GM23338 (cell line): ENCODE measurements at regions not wholly inside any gene's neighbourhood (a gene's known extent, or its start where the extent isn't known, plus 50 kb on each side); places are given as distances from the start of the nearest gene placed in this dataset.

Experiments used
- ATAC-seq: fragments of 200-7000 bp; cut with Tn5 transposase; 3 replicates; pipeline ENCODE4 v1.9.1; 2020
- DNase-seq: peaks from one replicate; pipeline ENCODE4 v3.0.0-alpha.2; 2015; ENCODE audit warnings: low spot score
- H2AFZ ChIP-seq: fragments of 200-600 bp; sonication (generic); 2 replicates; pipeline ENCODE4 v1.8.0; 2016; ENCODE audit warnings: antibody characterized with exemption, mild to moderate bottlenecking, moderate library complexity
- H3F3A ChIP-seq: fragments of 200-600 bp; sonication (generic); replicated peaks from 2 replicates; pipeline ENCODE4 v1.8.0; 2017; ENCODE audit warnings: antibody characterized with exemption, mixed run types, low read depth
- H3K27ac ChIP-seq: fragments of 200-600 bp; sonication (generic); 2 replicates; pipeline ENCODE4 v1.6.1; 2016; ENCODE audit warnings: low read depth
- H3K27me3 ChIP-seq: fragments of 200-600 bp; sonication (generic); 2 replicates; pipeline ENCODE4 v1.8.0; 2016; ENCODE audit warnings: mild to moderate bottlenecking, mixed run types, moderate library complexity; ENCODE audit not compliant: insufficient read depth
- H3K36me3 ChIP-seq: fragments of 200-600 bp; sonication (generic); 2 replicates; pipeline ENCODE4 v1.8.0; 2016; ENCODE audit warnings: mild to moderate bottlenecking; ENCODE audit not compliant: insufficient read depth
- H3K4me1 ChIP-seq: fragments of 200-600 bp; sonication (generic); 2 replicates; pipeline ENCODE4 v1.8.0; 2016; ENCODE audit warnings: mild to moderate bottlenecking, moderate library complexity; ENCODE audit not compliant: insufficient read depth
- H3K4me2 ChIP-seq: fragments of 200-600 bp; sonication (generic); 2 replicates; pipeline ENCODE4 v1.7.1; 2017; ENCODE audit warnings: mixed run types
- H3K4me3 ChIP-seq: fragments of 200-600 bp; sonication (generic); 2 replicates; pipeline ENCODE4 v1.6.1; 2016; ENCODE audit warnings: mixed run types
- H3K79me2 ChIP-seq: fragments of 200-600 bp; sonication (generic); replicated peaks from 2 replicates; pipeline ENCODE4 v1.8.0; 2017; ENCODE audit warnings: mild to moderate bottlenecking; ENCODE audit not compliant: insufficient read depth
- H3K9me2 ChIP-seq: fragments of 200-600 bp; sonication (generic); 2 replicates; pipeline ENCODE4 v1.8.0; 2017; ENCODE audit not compliant: insufficient read depth
- H4K20me1 ChIP-seq: fragments of 200-600 bp; sonication (generic); replicated peaks from 2 replicates; pipeline ENCODE4 v1.8.0; 2017; ENCODE audit warnings: mild to moderate bottlenecking; ENCODE audit not compliant: insufficient read depth
- H3K27ac Mint-ChIP-seq: 2 replicates; pipeline ENCODE4 v1.8.0; 2020; ENCODE audit warnings: inconsistent platforms, mild to moderate bottlenecking, moderate library complexity, mixed read lengths
- H3K27me3 Mint-ChIP-seq: 3 replicates; pipeline ENCODE4 v1.8.0; 2022; ENCODE audit warnings: low read depth, mild to moderate bottlenecking, moderate library complexity, mixed read lengths, inconsistent platforms; ENCODE audit not compliant: insufficient read depth, poor library complexity
- H3K36me3 Mint-ChIP-seq: 3 replicates; pipeline ENCODE4 v1.8.0; 2021; ENCODE audit warnings: low read depth, mild to moderate bottlenecking, inconsistent platforms, moderate library complexity, mixed read lengths
- H3K4me1 Mint-ChIP-seq: 3 replicates; pipeline ENCODE4 v1.8.0; 2020; ENCODE audit warnings: mild to moderate bottlenecking, inconsistent platforms, mixed read lengths
- H3K4me3 Mint-ChIP-seq: 3 replicates; pipeline ENCODE4 v1.8.0; 2021; ENCODE audit warnings: moderate library complexity, mild to moderate bottlenecking, inconsistent platforms, mixed read lengths
- H3K9me3 Mint-ChIP-seq: 3 replicates; pipeline ENCODE4 v1.8.0; 2020; ENCODE audit warnings: moderate library complexity, mild to moderate bottlenecking, inconsistent platforms, mixed read lengths
- CREB1 ChIP-seq: fragments of 250-450 bp; sonication (Bioruptor Pico); IDR thresholded peaks from 2 replicates; pipeline ENCODE4 v1.5.0; 2020; ENCODE audit warnings: low read depth, mild to moderate bottlenecking, moderate library complexity
- EZH2 ChIP-seq: fragments of 200-600 bp; sonication (generic); IDR thresholded peaks from one replicate; pipeline ENCODE4 v1.8.0; 2017; ENCODE audit warnings: antibody characterized with exemption, mild to moderate bottlenecking, low read depth; ENCODE audit not compliant: unreplicated experiment
- JUNB ChIP-seq: IDR thresholded peaks from one replicate; pipeline ENCODE4 v1.6.1; 2016; ENCODE audit warnings: antibody characterized with exemption; ENCODE audit not compliant: unreplicated experiment
- NANOG ChIP-seq: IDR thresholded peaks from 2 replicates; pipeline ENCODE4 v1.6.1; 2016; ENCODE audit warnings: antibody characterized with exemption, borderline replicate concordance
- ZNF114 ChIP-seq: fragments of 250-450 bp; sonication (Bioruptor Pico); IDR thresholded peaks from 2 replicates; pipeline ENCODE4 v1.5.0; 2020; ENCODE audit warnings: mild to moderate bottlenecking, moderate library complexity
- TF ChIP-seq, protein P1 (sequence below): fragments of 250-450 bp; sonication (Bioruptor Pico); IDR thresholded peaks from 2 replicates; pipeline ENCODE4 v1.5.0; 2020; ENCODE audit warnings: mild to moderate bottlenecking, moderate library complexity
- TF ChIP-seq, protein P2 (sequence below), 2 experiments: fragments of 200-600 bp in 1 of 2; sonication (generic) in 1 of 2; conservative IDR thresholded peaks; 2 replicates each; pipeline versions ENCODE4 v1.5.1 to v1.6.1; 2016 to 2017; ENCODE audit warnings: antibody characterized with exemption in 2 of 2, low read depth in 2 of 2, mild to moderate bottlenecking in 2 of 2, moderate library complexity in 1 of 2

DNA sequence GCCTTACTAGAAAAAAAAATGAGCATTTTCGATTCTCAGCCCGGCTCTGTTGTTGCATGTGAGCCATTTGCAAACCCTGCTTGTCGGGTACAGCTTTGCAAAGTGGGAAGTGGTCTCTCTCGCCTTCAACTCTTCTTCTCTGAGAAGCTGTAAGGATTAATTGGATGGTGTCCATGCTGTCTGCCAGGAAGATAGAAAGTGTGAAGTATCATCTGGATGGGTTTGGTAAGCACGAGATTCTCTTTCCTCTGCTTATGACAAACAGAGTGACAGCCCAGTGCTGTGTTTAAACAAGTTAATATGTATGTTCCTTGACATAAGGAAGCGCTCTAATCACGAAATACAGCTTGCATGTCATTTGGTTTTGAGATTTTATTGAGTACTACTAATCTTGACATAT, 109.1 kb upstream of the SPATA31D4 start (continued):
- TF ChIP-seq, protein P1, sequence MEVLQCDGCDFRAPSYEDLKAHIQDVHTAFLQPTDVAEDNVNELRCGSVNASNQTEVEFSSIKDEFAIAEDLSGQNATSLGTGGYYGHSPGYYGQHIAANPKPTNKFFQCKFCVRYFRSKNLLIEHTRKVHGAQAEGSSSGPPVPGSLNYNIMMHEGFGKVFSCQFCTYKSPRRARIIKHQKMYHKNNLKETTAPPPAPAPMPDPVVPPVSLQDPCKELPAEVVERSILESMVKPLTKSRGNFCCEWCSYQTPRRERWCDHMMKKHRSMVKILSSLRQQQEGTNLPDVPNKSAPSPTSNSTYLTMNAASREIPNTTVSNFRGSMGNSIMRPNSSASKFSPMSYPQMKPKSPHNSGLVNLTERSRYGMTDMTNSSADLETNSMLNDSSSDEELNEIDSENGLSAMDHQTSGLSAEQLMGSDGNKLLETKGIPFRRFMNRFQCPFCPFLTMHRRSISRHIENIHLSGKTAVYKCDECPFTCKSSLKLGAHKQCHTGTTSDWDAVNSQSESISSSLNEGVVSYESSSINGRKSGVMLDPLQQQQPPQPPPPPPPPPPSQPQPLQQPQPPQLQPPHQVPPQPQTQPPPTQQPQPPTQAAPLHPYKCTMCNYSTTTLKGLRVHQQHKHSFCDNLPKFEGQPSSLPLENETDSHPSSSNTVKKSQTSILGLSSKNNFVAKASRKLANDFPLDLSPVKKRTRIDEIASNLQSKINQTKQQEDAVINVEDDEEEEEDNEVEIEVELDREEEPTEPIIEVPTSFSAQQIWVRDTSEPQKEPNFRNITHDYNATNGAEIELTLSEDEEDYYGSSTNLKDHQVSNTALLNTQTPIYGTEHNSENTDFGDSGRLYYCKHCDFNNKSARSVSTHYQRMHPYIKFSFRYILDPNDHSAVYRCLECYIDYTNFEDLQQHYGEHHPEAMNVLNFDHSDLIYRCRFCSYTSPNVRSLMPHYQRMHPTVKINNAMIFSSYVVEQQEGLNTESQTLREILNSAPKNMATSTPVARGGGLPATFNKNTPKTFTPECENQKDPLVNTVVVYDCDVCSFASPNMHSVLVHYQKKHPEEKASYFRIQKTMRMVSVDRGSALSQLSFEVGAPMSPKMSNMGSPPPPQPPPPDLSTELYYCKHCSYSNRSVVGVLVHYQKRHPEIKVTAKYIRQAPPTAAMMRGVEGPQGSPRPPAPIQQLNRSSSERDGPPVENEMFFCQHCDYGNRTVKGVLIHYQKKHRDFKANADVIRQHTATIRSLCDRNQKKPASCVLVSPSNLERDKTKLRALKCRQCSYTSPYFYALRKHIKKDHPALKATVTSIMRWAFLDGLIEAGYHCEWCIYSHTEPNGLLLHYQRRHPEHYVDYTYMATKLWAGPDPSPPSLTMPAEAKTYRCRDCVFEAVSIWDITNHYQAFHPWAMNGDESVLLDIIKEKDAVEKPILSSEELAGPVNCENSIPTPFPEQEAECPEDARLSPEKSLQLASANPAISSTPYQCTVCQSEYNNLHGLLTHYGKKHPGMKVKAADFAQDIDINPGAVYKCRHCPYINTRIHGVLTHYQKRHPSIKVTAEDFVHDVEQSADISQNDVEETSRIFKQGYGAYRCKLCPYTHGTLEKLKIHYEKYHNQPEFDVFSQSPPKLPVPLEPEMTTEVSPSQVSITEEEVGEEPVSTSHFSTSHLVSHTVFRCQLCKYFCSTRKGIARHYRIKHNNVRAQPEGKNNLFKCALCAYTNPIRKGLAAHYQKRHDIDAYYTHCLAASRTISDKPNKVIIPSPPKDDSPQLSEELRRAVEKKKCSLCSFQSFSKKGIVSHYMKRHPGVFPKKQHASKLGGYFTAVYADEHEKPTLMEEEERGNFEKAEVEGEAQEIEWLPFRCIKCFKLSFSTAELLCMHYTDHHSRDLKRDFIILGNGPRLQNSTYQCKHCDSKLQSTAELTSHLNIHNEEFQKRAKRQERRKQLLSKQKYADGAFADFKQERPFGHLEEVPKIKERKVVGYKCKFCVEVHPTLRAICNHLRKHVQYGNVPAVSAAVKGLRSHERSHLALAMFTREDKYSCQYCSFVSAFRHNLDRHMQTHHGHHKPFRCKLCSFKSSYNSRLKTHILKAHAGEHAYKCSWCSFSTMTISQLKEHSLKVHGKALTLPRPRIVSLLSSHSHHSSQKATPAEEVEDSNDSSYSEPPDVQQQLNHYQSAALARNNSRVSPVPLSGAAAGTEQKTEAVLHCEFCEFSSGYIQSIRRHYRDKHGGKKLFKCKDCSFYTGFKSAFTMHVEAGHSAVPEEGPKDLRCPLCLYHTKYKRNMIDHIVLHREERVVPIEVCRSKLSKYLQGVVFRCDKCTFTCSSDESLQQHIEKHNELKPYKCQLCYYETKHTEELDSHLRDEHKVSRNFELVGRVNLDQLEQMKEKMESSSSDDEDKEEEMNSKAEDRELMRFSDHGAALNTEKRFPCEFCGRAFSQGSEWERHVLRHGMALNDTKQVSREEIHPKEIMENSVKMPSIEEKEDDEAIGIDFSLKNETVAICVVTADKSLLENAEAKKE (CRISPR knock-in tag) = no peak
- TF ChIP-seq ZNF114 (CRISPR knock-in tag) = no peak

DNA sequence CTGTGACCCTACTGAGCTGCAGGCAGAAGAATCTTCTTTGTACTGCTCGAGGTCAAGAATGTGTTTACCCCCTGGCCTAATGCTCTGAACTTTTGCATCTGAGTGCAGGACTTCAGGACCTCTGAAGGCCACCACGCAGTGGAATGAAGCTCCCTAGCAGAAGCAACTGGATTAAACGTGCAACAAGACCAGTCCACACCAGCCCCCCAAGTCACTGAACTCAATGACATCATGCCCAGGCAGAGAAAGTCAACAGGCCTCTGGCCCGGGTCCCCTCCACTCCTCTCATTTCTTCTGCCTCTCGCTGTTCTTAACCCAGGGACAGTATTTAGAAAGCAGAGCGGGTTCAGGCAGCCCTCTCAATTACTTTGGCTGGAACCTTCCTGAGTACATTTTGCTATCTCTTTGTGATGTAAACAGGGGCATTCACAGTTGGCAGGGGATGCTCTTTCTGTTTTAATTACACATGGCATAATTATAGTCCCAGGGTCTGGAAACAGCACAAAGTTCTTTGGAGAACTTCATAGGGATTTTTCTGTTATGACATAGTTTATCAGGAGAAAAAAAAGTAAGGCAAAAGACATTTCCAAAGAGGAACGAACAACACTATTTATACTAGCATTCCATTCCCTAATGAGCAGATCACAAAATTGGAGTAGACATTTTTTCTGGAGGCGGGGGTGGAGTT, 108.2 kb upstream of the SPATA31D4 start:
- peak overlapping the region; percentile 54; the same call in 1 of the 2 replicates for H3K27ac Mint-ChIP-seq
- peak; percentile 43 for DNase-seq
- peaks cover 47% of the 10 kb centered on the region for H3K4me1 Mint-ChIP-seq
- H3K27me3 Mint-ChIP-seq = peaks cover 5% of the 10 kb centered on the region
- H3F3A ChIP-seq = no peaks in the 10 kb centered on the region
- peak; percentile 84 for ATAC-seq
- no peaks in the 10 kb centered on the region for H4K20me1 ChIP-seq
- H3K9me3 Mint-ChIP-seq = no peaks in the 10 kb centered on the region
- no peaks in the 10 kb centered on the region for H3K36me3 ChIP-seq
- peak overlapping the region; percentile 33; the same call in 1 of the 2 replicates for H3K4me3 ChIP-seq
- H2AFZ ChIP-seq = peak overlapping the region; percentile 84
- H3K9me2 ChIP-seq = 0 out of 2 replicates have a peak, but pooled peaks cover 5% of the 10 kb centered on the region
- H3K36me3 Mint-ChIP-seq = no peaks in the 10 kb centered on the region
- H3K27me3 ChIP-seq = no peaks in the 10 kb centered on the region
- peak overlapping the region; percentile 64 for H3K4me2 ChIP-seq
- H3K79me2 ChIP-seq = no peaks in the 10 kb centered on the region
- peak overlapping the region; percentile 22; the same call in 2 of the 3 replicates for H3K4me3 Mint-ChIP-seq
- peaks cover 48% of the 10 kb centered on the region for H3K4me1 ChIP-seq
- H3K27ac ChIP-seq = peak overlapping the region; percentile 47; the same call in 1 of the 2 replicates
- TF ChIP-seq, protein P2, sequence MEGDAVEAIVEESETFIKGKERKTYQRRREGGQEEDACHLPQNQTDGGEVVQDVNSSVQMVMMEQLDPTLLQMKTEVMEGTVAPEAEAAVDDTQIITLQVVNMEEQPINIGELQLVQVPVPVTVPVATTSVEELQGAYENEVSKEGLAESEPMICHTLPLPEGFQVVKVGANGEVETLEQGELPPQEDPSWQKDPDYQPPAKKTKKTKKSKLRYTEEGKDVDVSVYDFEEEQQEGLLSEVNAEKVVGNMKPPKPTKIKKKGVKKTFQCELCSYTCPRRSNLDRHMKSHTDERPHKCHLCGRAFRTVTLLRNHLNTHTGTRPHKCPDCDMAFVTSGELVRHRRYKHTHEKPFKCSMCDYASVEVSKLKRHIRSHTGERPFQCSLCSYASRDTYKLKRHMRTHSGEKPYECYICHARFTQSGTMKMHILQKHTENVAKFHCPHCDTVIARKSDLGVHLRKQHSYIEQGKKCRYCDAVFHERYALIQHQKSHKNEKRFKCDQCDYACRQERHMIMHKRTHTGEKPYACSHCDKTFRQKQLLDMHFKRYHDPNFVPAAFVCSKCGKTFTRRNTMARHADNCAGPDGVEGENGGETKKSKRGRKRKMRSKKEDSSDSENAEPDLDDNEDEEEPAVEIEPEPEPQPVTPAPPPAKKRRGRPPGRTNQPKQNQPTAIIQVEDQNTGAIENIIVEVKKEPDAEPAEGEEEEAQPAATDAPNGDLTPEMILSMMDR (conservative IDR thresholded peaks at IDR 0.05; ENCODE audit: low read depth in 2 of 2) = no peak
- TF ChIP-seq CREB1 (no peak), EZH2 (no peak), JUNB (no peak), NANOG (no peak)
- TF ChIP-seq, protein P1 (CRISPR knock-in tag) = peak; percentile 95
